Stomach (tissue), 4 donors: ENCODE measurements at regions not wholly inside any gene's neighbourhood (a gene's known extent, or its start where the extent isn't known, plus 50 kb on each side); places are given as distances from the start of the nearest gene placed in this dataset.

Source experiments
- CTCF ChIP-seq, 7 experiments: fragments of 450-650 bp in 4 of 7; fragments of 200-600 bp in 3 of 7; sonication (generic) in 3 of 7; IDR thresholded peaks; one replicate each; pipeline ENCODE4 v1.5.1; 2016 to 2019; ENCODE audit warnings: antibody characterized with exemption in 7 of 7, control low read depth in 2 of 7, mild to moderate bottlenecking in 1 of 7
- EP300 ChIP-seq: sonication (generic); formaldehyde crosslinking; IDR thresholded peaks from one replicate; pipeline ENCODE4 v1.6.1; 2017; ENCODE audit warnings: antibody characterized with exemption
- POLR2A ChIP-seq, 4 donors: fragments of 450-650 bp; IDR thresholded peaks; one replicate each; pipeline ENCODE4 v1.6.1; 2016; ENCODE audit warnings: antibody characterized with exemption in 4 of 4, control low read depth in 2 of 4, mild to moderate bottlenecking in 1 of 4, moderate library complexity in 1 of 4

GRCh38 chr16:26721290-26721689 is 345.4 kb upstream of the C16orf82 start:
- TF ChIP-seq CTCF (IDR thresholded peaks at IDR 0.05), result no peak
- no peak for TF ChIP-seq EP300
- TF ChIP-seq POLR2A (IDR thresholded peaks at IDR 0.05), result no peak
